ENCODE measurements at regions not wholly inside any gene's neighbourhood (a gene's known extent, or its start where the extent isn't known, plus 50 kb on each side); places are given as distances from the start of the nearest gene placed in this dataset.

GRCh38 chr3:187798126-187798525 is 52.9 kb upstream of the BCL6 start:
- no peak for TF ChIP-seq POLR2AphosphoS5 (IDR thresholded peaks at IDR 0.05; ENCODE audit: low read depth, low read length)
- TF ChIP-seq POLR2A (IDR thresholded peaks at IDR 0.05; ENCODE audit: low read depth, low read length), result no peak
- TF ChIP-seq TAF1 (IDR thresholded peaks at IDR 0.05; ENCODE audit: borderline replicate concordance, low read depth, low read length), result no peak
